Vagina (tissue), 2 donors: ENCODE measurements at regions not wholly inside any gene's neighbourhood (a gene's known extent, or its start where the extent isn't known, plus 50 kb on each side); places are given as distances from the start of the nearest gene placed in this dataset.

Experiments used
- CTCF ChIP-seq, 3 experiments: fragments of 450-650 bp in 2 of 3; fragments of 200-600 bp in 1 of 3; sonication (generic) in 1 of 3; IDR thresholded peaks; one replicate each; pipeline ENCODE4 v1.5.1; 2017 to 2019; ENCODE audit warnings: antibody characterized with exemption in 3 of 3, mild to moderate bottlenecking in 2 of 3, moderate library complexity in 2 of 3
- POLR2A ChIP-seq, 2 donors: fragments of 450-650 bp; IDR thresholded peaks; one replicate each; pipeline ENCODE4 v1.6.1; 2017; ENCODE audit warnings: antibody characterized with exemption in 2 of 2, mild to moderate bottlenecking in 2 of 2, moderate library complexity in 2 of 2

DNA sequence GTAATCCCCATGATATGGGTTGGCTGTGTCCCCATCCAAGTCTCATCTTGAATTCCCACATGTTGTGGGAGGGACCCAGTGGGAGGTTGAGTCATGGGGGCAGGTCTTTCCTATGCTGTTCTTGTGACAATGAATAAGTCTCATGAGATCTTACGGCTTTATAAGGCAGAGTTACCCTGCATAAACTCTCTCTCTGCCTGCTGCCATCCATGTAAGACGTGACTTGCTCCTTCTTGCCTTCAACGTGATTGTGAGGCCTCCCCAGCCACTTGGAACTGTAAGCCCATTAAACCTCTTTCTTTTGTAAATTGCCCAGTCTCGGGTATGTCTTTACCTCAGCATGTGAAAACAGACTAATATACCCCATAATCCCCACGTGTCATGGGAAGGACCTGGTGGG lies 61.9 kb upstream of the LDAH start:
- TF ChIP-seq CTCF (IDR thresholded peaks at IDR 0.05) (no peak), POLR2A (IDR thresholded peaks at IDR 0.05) (no peak)
